Heart left ventricle (tissue), 16 donors: ENCODE measurements at regions not wholly inside any gene's neighbourhood (a gene's known extent, or its start where the extent isn't known, plus 50 kb on each side); places are given as distances from the start of the nearest gene placed in this dataset.

Source experiments
- ATAC-seq, 4 donors: fragments of 200-7000 bp; cut with Tn5 transposase; one replicate each; pipeline ENCODE4 v1.9.1; 2020 to 2022; ENCODE audit warnings: moderate library complexity in 4 of 4, mild to moderate bottlenecking in 3 of 4, moderate number of reproducible peaks in 1 of 4
- DNase-seq, 5 donors: peaks; one replicate each; pipeline ENCODE4 v3.0.0-alpha.2; 2020
- H3K27ac ChIP-seq, 12 donors: fragments of 200-600 bp; sonication (generic) in 4 of 12; one replicate each; pipeline versions ENCODE4 v1.5.0 to v1.8.0; 2016 to 2022; ENCODE audit warnings: mild to moderate bottlenecking in 2 of 12
- H3K27me3 ChIP-seq, 9 donors: fragments of 200-600 bp; sonication (generic) in 2 of 9; one replicate each; pipeline versions ENCODE4 v1.5.1 to v1.8.0; 2016 to 2022; ENCODE audit warnings: mild to moderate bottlenecking in 3 of 9
- H3K36me3 ChIP-seq, 9 donors: fragments of 200-600 bp; sonication (generic) in 2 of 9; one replicate each; pipeline versions ENCODE4 v1.5.0 to v1.8.0; 2018 to 2022; ENCODE audit warnings: mild to moderate bottlenecking in 2 of 9
- H3K4me1 ChIP-seq, 12 donors: fragments of 200-600 bp; sonication (generic) in 4 of 12; one replicate each; pipeline versions ENCODE4 v1.5.0 to v1.8.0; 2016 to 2022; ENCODE audit warnings: mild to moderate bottlenecking in 3 of 12
- H3K4me3 ChIP-seq, 12 donors: fragments of 200-600 bp; sonication (generic) in 4 of 12; one replicate each; pipeline versions ENCODE4 v1.5.0 to v1.8.0; 2017 to 2022; ENCODE audit warnings: mild to moderate bottlenecking in 9 of 12, moderate library complexity in 4 of 12
- H3K9me3 ChIP-seq, 12 donors: fragments of 200-600 bp; sonication (generic) in 4 of 12; one replicate each; pipeline versions ENCODE4 v1.5.0 to v1.8.0; 2016 to 2022; ENCODE audit warnings: mild to moderate bottlenecking in 1 of 12
- CTCF ChIP-seq, 12 donors: fragments of 200-600 bp; sonication (generic) in 4 of 12; IDR thresholded peaks; one replicate each; pipeline versions ENCODE4 v1.5.0 to v1.8.0; 2018 to 2022; ENCODE audit warnings: antibody characterized with exemption in 12 of 12, mild to moderate bottlenecking in 5 of 12
- POLR2A ChIP-seq, 2 donors: fragments of 450-650 bp; IDR thresholded peaks; one replicate each; pipeline ENCODE4 v1.6.1; 2017; ENCODE audit warnings: antibody characterized with exemption in 2 of 2, mild to moderate bottlenecking in 2 of 2, moderate library complexity in 2 of 2
- WGBS, 4 donors: extraction: QIAGEN DNeasy Blood & Tissue Kit in 2 of 4; methylation state at CpG; one replicate each; pipeline versions ENCODE4 v1.1.5 to v1.1.7; 2013 to 2018; 5-methylcytosine and 5-hydroxymethylcytosine counted together
- intact Hi-C, 10 donors: fragments of 100-400 bp; cut with DNase I; formaldehyde crosslinking; loops; one replicate each; pipeline versions ENCODE4 v1.11.1 to v1.14.2; 2022
- donor health status: ischemic (EF 13 %, LVEDD 7.1; RV severe dilation, severe dysfunction).
- donor health status: healthy with polysubstance abuse.
- donor health status: DM: no; HTN: yes; CAD: no.
- donor health status: DM: no; HTN: no; CAD: no.
- donor health status: ischemic (EF 25% LVEDD 6.9; RV normal size, moderate dysfunction).
- donor health status: ischemic (EF 25% LVEDD 5.7; RV mildly dilated, moderate dysfunction).
- donor health status: healthy.
- donor health status: DM: yes; HTN: yes; CAD: no.
- donor health status: ischemic (EF 35%, LVEDD 5.7; RV mildly dilated, moderate dysfunction).
- donor health status: nonischemic (EF 11% LVEDD 7.7; RV severe dilation, severe dysfunction).
- donor health status: DM: yes; HTN: yes; CAD: no.
- donor health status: PGD.
- donor health status: ischemic (EF 29% LVEDD 5.4; RV normal size, mild dysfunction).
- donor health status: nonischemic (EF 23%, LVEDD 6.1; RV moderate dilation, normal function).

GRCh38 chr2:216992056-216992675 lies 132.3 kb upstream of the TNP1 start:
- peak in 2 of 5 donors; percentile 34 to 61 for DNase-seq

GRCh38 chr2:216991563-216991962 lies 131.7 kb upstream of the TNP1 start:
- DNase-seq (peak in 2 of 5 donors; percentile 38 to 63), ATAC-seq (peak in 1 of 4 donors; percentile 26)
- TF ChIP-seq POLR2A (IDR thresholded peaks at IDR 0.05): no peak
- no peak for TF ChIP-seq CTCF (IDR thresholded peaks at IDR 0.05)
- Histone ChIP-seq H3K4me1 (peaks cover 0 to 34% (median 13%) of the 10 kb centered on the region in 12 donors), H3K9me3 (no peaks in the 10 kb centered on the region), H3K27ac (no peak overlapping the region), H3K27me3 (no peaks in the 10 kb centered on the region), H3K36me3 (no peaks in the 10 kb centered on the region), H3K4me3 (no peak overlapping the region)
- intact Hi-C loops: loop anchor here in 3 of 10 donors (10.0 kb wide), 3 partner anchors 173 to 723 kb away; no protein-coding TSS in a partner anchor
- 26 to 41% (median 31%) methylated on average over 1 of the region's 1 CpG for WGBS, 4 donors

More at GRCh38 chr2:216992056-216992675, 132.3 kb upstream of the TNP1 start:
- peak in 1 of 4 donors; percentile 16 for ATAC-seq
- peak overlapping the region in 1 of 12 donors; percentile 15 for H3K27ac ChIP-seq
- no peaks in the 10 kb centered on the region for H3K9me3 ChIP-seq
- H3K4me3 ChIP-seq: no peak overlapping the region
- intact Hi-C loops: loop anchor here in 3 of 10 donors (10.0 kb wide), 3 partner anchors 173 to 723 kb away; no protein-coding TSS in a partner anchor
- peaks cover 0 to 34% (median 13%) of the 10 kb centered on the region in 12 donors for H3K4me1 ChIP-seq
- no peaks in the 10 kb centered on the region for H3K36me3 ChIP-seq
- TF ChIP-seq POLR2A (IDR thresholded peaks at IDR 0.05) (no peak), CTCF (IDR thresholded peaks at IDR 0.05) (no peak)
- 79 to 86% (median 83%) methylated on average over 3 of the region's 3 CpGs for WGBS, 4 donors
- no peaks in the 10 kb centered on the region for H3K27me3 ChIP-seq

GRCh38 chr2:216989340-216990129 lies 129.7 kb upstream of the TNP1 start:
- no peak overlapping the region for H3K4me3 ChIP-seq
- no peaks in the 10 kb centered on the region for H3K27me3 ChIP-seq
- H3K36me3 ChIP-seq: no peaks in the 10 kb centered on the region
- no peak overlapping the region for H3K27ac ChIP-seq
- 77 to 81% (median 79%) methylated on average over 5 of the region's 5 CpGs for WGBS, 4 donors
- ATAC-seq (peak in 1 of 4 donors; percentile 43), DNase-seq (no peak)
- intact Hi-C loops: loop anchor here in 9 of 10 donors (10.0 kb wide), 5 partner anchors 175 to 725 kb away; partner anchors contain the start of gene IGFBP5 (in 1 of the 9)
- TF ChIP-seq CTCF (IDR thresholded peaks at IDR 0.05) (peak in 6 of 12 donors; percentile 4 to 28 (median 22)), POLR2A (IDR thresholded peaks at IDR 0.05) (no peak)
- H3K9me3 ChIP-seq: no peaks in the 10 kb centered on the region
- H3K4me1 ChIP-seq: peaks cover 0 to 29% (median 8%) of the 10 kb centered on the region in 12 donors
